ENCODE measurements at regions not wholly inside any gene's neighbourhood (a gene's known extent, or its start where the extent isn't known, plus 50 kb on each side); places are given as distances from the start of the nearest gene placed in this dataset.

DNA sequence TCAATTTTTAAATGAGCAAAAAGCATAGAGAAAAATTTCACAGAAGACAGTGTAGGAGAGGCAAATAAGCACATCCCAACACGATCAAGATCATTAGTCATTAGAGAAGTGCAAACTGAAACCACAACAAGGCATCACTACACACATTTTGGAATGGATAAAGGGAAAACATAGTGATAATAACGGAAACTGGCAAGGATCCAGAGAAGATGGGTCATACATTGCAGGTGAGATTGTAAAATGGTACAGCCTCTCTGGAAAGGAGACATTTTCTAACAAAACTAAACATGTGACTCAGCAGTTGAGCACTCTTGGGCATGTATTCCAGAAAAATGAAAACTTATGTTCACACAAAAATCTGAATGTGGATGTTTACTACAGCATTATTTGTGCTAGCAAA is 98.3 kb upstream of the TMEM17 start:
- TF ChIP-seq, protein P1, sequence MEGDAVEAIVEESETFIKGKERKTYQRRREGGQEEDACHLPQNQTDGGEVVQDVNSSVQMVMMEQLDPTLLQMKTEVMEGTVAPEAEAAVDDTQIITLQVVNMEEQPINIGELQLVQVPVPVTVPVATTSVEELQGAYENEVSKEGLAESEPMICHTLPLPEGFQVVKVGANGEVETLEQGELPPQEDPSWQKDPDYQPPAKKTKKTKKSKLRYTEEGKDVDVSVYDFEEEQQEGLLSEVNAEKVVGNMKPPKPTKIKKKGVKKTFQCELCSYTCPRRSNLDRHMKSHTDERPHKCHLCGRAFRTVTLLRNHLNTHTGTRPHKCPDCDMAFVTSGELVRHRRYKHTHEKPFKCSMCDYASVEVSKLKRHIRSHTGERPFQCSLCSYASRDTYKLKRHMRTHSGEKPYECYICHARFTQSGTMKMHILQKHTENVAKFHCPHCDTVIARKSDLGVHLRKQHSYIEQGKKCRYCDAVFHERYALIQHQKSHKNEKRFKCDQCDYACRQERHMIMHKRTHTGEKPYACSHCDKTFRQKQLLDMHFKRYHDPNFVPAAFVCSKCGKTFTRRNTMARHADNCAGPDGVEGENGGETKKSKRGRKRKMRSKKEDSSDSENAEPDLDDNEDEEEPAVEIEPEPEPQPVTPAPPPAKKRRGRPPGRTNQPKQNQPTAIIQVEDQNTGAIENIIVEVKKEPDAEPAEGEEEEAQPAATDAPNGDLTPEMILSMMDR (IDR thresholded peaks at IDR 0.05; ENCODE audit: low read length), result no peak
- TF ChIP-seq EZH2 (optimal IDR thresholded peaks at IDR 0.05; ENCODE audit: low read depth, low read length) (no peak), EZH2phosphoT487 (IDR thresholded peaks at IDR 0.05; ENCODE audit: low read length) (no peak)

All from MM.1S (cell line).